WTC11 (cell line): ENCODE measurements at regions not wholly inside any gene's neighbourhood (a gene's known extent, or its start where the extent isn't known, plus 50 kb on each side); places are given as distances from the start of the nearest gene placed in this dataset.

ENCODE experiments used
- ATAC-seq: fragments of 200-7000 bp; cut with Tn5 transposase; 2 replicates; pipeline ENCODE4 v1.10.0; 2021; ENCODE audit warnings: mild to moderate bottlenecking, moderate library complexity
- CTCF ChIA-PET: fragments of 300-600 bp; sonication (Branson Sonifier 250); formaldehyde crosslinking; loops from one replicate; lab custom pipeline; 2021; ENCODE audit warnings: antibody characterized with exemption; lab: Charles Lee
- POLR2A ChIA-PET: fragments of 350-600 bp; sonication (Branson Sonifier 250); formaldehyde crosslinking; loops from one replicate; lab custom pipeline; 2021; ENCODE audit warnings: antibody characterized with exemption; lab: Charles Lee
- DNase-seq: peaks from one replicate; pipeline ENCODE4 v3.0.0; 2021; ENCODE audit warnings: low spot score
- H3K27ac Mint-ChIP-seq: 2 replicates; pipeline ENCODE4 v1.8.0; 2021; ENCODE audit warnings: mixed read lengths
- H3K27me3 Mint-ChIP-seq: 2 replicates; pipeline ENCODE4 v1.8.0; 2021; ENCODE audit warnings: low read depth, mild to moderate bottlenecking, moderate library complexity, mixed read lengths
- H3K36me3 Mint-ChIP-seq: 2 replicates; pipeline ENCODE4 v1.8.0; 2021; ENCODE audit warnings: mixed read lengths
- H3K4me1 Mint-ChIP-seq: 2 replicates; pipeline ENCODE4 v1.8.0; 2022; ENCODE audit warnings: mixed read lengths
- H3K4me3 Mint-ChIP-seq: 2 replicates; pipeline ENCODE4 v1.8.0; 2021; ENCODE audit warnings: mild to moderate bottlenecking, moderate library complexity, mixed read lengths
- H3K9me3 Mint-ChIP-seq: 2 replicates; pipeline ENCODE4 v1.8.0; 2021; ENCODE audit warnings: mixed read lengths
- AR ChIP-seq: fragments of 250-450 bp; sonication (Bioruptor Pico); IDR thresholded peaks from 2 replicates; pipeline ENCODE4 v1.9.0; 2021; ENCODE audit warnings: mild to moderate bottlenecking
- E2F4 ChIP-seq: sonication (generic); formaldehyde crosslinking; IDR thresholded peaks from 2 replicates; pipeline ENCODE4 v1.8.1; 2022; ENCODE audit warnings: low read depth, mild to moderate bottlenecking, moderate library complexity, missing genetic modification reagents, borderline replicate concordance
- ETV6 ChIP-seq: sonication (generic); formaldehyde crosslinking; IDR thresholded peaks from 2 replicates; pipeline ENCODE4 v1.8.1; 2022; ENCODE audit warnings: mild to moderate bottlenecking, missing genetic modification reagents
- FOXJ3 ChIP-seq: sonication (generic); formaldehyde crosslinking; IDR thresholded peaks from 2 replicates; pipeline ENCODE4 v1.9.0; 2021; ENCODE audit warnings: missing genetic modification reagents, mild to moderate bottlenecking, borderline replicate concordance
- FOXP4 ChIP-seq: sonication (generic); formaldehyde crosslinking; IDR thresholded peaks from 2 replicates; pipeline ENCODE4 v1.8.0; 2022; ENCODE audit warnings: mild to moderate bottlenecking, missing genetic modification reagents
- GTF2I ChIP-seq: fragments of 250-450 bp; sonication (Bioruptor Pico); conservative IDR thresholded peaks from 2 replicates; pipeline ENCODE4 v1.4.0; 2021; ENCODE audit warnings: mild to moderate bottlenecking
- JAZF1 ChIP-seq: fragments of 250-450 bp; sonication (Bioruptor Pico); IDR thresholded peaks from 2 replicates; pipeline ENCODE4 v1.9.0; 2021; ENCODE audit warnings: moderate library complexity, mild to moderate bottlenecking, inconsistent platforms
- JUN ChIP-seq: sonication (generic); formaldehyde crosslinking; IDR thresholded peaks from 2 replicates; pipeline ENCODE4 v1.8.0; 2023; ENCODE audit warnings: mild to moderate bottlenecking, missing genetic modification reagents
- TCF7 ChIP-seq: sonication (generic); formaldehyde crosslinking; IDR thresholded peaks from 2 replicates; pipeline ENCODE4 v1.8.0; 2022; ENCODE audit warnings: mild to moderate bottlenecking, low read depth, missing genetic modification reagents, moderate library complexity
- TP53 ChIP-seq: sonication (generic); formaldehyde crosslinking; IDR thresholded peaks from 2 replicates; pipeline ENCODE4 v1.8.1; 2023; ENCODE audit warnings: mild to moderate bottlenecking, missing genetic modification reagents
- ZNF232 ChIP-seq: sonication (generic); formaldehyde crosslinking; IDR thresholded peaks from 2 replicates; pipeline ENCODE4 v1.8.0; 2022; ENCODE audit warnings: mild to moderate bottlenecking, missing genetic modification reagents
- ZNF416 ChIP-seq: fragments of 250-450 bp; sonication (Bioruptor Pico); IDR thresholded peaks from 2 replicates; pipeline ENCODE4 v1.9.0; 2021; ENCODE audit warnings: mild to moderate bottlenecking, inconsistent platforms
- ZNF532 ChIP-seq: fragments of 250-450 bp; sonication (Bioruptor Pico); IDR thresholded peaks from 2 replicates; pipeline ENCODE4 v1.9.0; 2021; ENCODE audit warnings: mild to moderate bottlenecking, borderline replicate concordance
- TF ChIP-seq, protein P1 (sequence below): sonication (generic); formaldehyde crosslinking; IDR thresholded peaks from 2 replicates; pipeline ENCODE4 v1.8.1; 2023; ENCODE audit warnings: mild to moderate bottlenecking, missing genetic modification reagents

GRCh38 chr4:13857397-13857796 is 229.9 kb upstream of the BOD1L1 start (continued):
- TF ChIP-seq TP53 (CRISPR knock-in tag), result no peak

- H3K9me3 Mint-ChIP-seq, result peaks cover 17% of the 10 kb centered on the region
- H3K4me1 Mint-ChIP-seq, result peaks cover 8% of the 10 kb centered on the region
- no peak overlapping the region for H3K4me3 Mint-ChIP-seq
- ChIA-PET CTCF (no interaction called here), POLR2A (no interaction called here)
- no peak for ATAC-seq
- H3K36me3 Mint-ChIP-seq, result peaks cover 7% of the 10 kb centered on the region
- no peak overlapping the region for H3K27ac Mint-ChIP-seq
- DNase-seq, result no peak
- TF ChIP-seq ZNF532 (CRISPR knock-in tag) (no peak), ZNF232 (CRISPR knock-in tag) (no peak), ETV6 (CRISPR knock-in tag) (no peak), AR (CRISPR knock-in tag) (no peak), TCF7 (no peak), GTF2I (no peak), FOXP4 (CRISPR knock-in tag) (no peak), E2F4 (no peak), ZNF416 (no peak), JAZF1 (CRISPR knock-in tag) (no peak), JUN (CRISPR knock-in tag) (no peak), FOXJ3 (CRISPR knock-in tag) (no peak)
- TF ChIP-seq, protein P1, sequence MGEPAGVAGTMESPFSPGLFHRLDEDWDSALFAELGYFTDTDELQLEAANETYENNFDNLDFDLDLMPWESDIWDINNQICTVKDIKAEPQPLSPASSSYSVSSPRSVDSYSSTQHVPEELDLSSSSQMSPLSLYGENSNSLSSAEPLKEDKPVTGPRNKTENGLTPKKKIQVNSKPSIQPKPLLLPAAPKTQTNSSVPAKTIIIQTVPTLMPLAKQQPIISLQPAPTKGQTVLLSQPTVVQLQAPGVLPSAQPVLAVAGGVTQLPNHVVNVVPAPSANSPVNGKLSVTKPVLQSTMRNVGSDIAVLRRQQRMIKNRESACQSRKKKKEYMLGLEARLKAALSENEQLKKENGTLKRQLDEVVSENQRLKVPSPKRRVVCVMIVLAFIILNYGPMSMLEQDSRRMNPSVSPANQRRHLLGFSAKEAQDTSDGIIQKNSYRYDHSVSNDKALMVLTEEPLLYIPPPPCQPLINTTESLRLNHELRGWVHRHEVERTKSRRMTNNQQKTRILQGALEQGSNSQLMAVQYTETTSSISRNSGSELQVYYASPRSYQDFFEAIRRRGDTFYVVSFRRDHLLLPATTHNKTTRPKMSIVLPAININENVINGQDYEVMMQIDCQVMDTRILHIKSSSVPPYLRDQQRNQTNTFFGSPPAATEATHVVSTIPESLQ (CRISPR knock-in tag), result no peak
- H3K27me3 Mint-ChIP-seq, result no peaks in the 10 kb centered on the region
Measured at GRCh38 chr4:13857800-13858199, 230.3 kb upstream of the BOD1L1 start.
